Ectodermal cell (in vitro differentiated cells): ENCODE measurements at regions not wholly inside any gene's neighbourhood (a gene's known extent, or its start where the extent isn't known, plus 50 kb on each side); places are given as distances from the start of the nearest gene placed in this dataset.
"Not testable (repeated sequence)": the region's sequence is repeated elsewhere in the genome, so short reads cannot be mapped to it uniquely, and the experiment has no call there.

Experiments
- H3K27ac ChIP-seq: 2 replicates; pipeline ENCODE4 v1.7.0; 2013; ENCODE audit warnings: mild to moderate bottlenecking, low read depth, low read length; ENCODE audit not compliant: insufficient read depth, poor library complexity, severe bottlenecking
- H3K27me3 ChIP-seq: 2 replicates; pipeline ENCODE4 v1.7.0; 2013; ENCODE audit warnings: mild to moderate bottlenecking, low read length; ENCODE audit not compliant: insufficient read depth, control insufficient read depth, poor library complexity, severe bottlenecking
- H3K36me3 ChIP-seq: one replicate; pipeline ENCODE4 v1.7.0; 2013; ENCODE audit warnings: low read length; ENCODE audit not compliant: control insufficient read depth, insufficient read depth
- H3K4me1 ChIP-seq: one replicate; pipeline ENCODE4 v1.7.0; 2013; ENCODE audit warnings: low read length; ENCODE audit not compliant: control insufficient read depth, insufficient read depth
- H3K4me3 ChIP-seq: 2 replicates; pipeline ENCODE4 v1.7.0; 2013; ENCODE audit warnings: low read depth, low read length, control low read depth; ENCODE audit not compliant: insufficient read depth
- H3K9me3 ChIP-seq: 2 replicates; pipeline ENCODE4 v1.7.0; 2013; ENCODE audit warnings: mild to moderate bottlenecking, low read length, moderate library complexity; ENCODE audit not compliant: control insufficient read depth
- WGBS, 2 experiments: methylation state at CpG; one replicate each; pipeline ENCODE4 v1.1.7; 2013; ENCODE audit warnings: missing lambda C conversion rate in 2 of 2; 5-methylcytosine and 5-hydroxymethylcytosine counted together

DNA sequence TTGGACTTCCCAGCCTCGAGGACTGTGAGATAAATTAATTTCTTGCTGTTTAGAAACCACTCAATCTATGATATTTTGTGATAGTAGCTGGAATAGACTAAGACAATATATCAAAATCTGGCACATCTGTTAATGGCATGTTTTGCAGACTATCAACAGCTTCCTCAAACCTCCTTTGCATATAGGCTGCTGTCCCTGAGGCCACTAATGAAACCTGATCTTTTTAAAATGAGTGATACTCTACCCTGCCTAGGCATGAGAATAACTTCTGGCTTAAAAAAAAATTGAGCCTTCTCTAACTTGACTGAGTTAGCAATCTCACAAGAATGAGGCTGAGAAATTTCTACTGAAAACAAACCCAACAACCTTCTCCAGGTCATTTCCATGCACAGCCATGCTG lies 176.0 kb upstream of the CRBN start:
- no peaks in the 10 kb centered on the region for H3K4me1 ChIP-seq
- no peak overlapping the region for H3K27ac ChIP-seq
- no peaks in the 10 kb centered on the region for H3K9me3 ChIP-seq
- H3K4me3 ChIP-seq = no peak overlapping the region
- no peaks in the 10 kb centered on the region for H3K27me3 ChIP-seq
- 78 to 88% methylated on average over 1 of the region's 1 CpG for WGBS, 2 experiments
- no peaks in the 10 kb centered on the region for H3K36me3 ChIP-seq

DNA sequence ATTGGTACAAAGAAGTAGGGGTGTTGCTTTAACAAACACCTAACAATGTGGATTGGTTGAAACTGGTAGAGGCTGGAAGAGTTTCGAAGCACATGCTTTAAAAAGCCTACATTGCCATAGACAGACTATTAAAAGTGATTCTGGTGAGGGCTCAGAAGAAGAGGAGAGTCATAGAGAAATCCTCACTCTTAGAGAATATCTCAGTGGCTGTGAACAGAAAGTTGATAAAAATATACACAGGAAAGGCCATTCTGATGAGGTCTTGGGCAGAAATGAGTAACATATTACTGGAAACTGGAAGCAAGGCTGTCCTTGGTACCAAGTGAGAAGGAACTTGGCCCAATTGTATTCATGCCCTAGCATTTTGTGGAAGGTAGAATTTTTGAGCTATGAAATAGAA lies 173.7 kb upstream of the CRBN start:
- 85 to 100% methylated on average over 1 of the region's 1 CpG for WGBS, 2 experiments
- H3K9me3 ChIP-seq = no peaks in the 10 kb centered on the region

GRCh38 chr3:3351226-3351625 lies 171.7 kb upstream of the CRBN start:
- Histone ChIP-seq H3K9me3 (no peaks in the 10 kb centered on the region), H3K27me3 (no peaks in the 10 kb centered on the region), H3K36me3 (no peaks in the 10 kb centered on the region), H3K4me3 (no peak overlapping the region), H3K4me1 (no peaks in the 10 kb centered on the region), H3K27ac (no peak overlapping the region)
- 88 to 93% methylated on average over 2 to 3 of the region's 3 CpGs for WGBS, 2 experiments

More for the DNA sequence above, 173.7 kb upstream of the CRBN start:
- Histone ChIP-seq H3K4me1 (no peaks in the 10 kb centered on the region), H3K27ac (no peak overlapping the region), H3K4me3 (no peak overlapping the region), H3K36me3 (no peaks in the 10 kb centered on the region), H3K27me3 (no peaks in the 10 kb centered on the region)

- not testable (repeated sequence) for H3K4me3 ChIP-seq, H3K36me3 ChIP-seq, H3K9me3 ChIP-seq, H3K27ac ChIP-seq, H3K27me3 ChIP-seq, H3K4me1 ChIP-seq
- 81 to 87% methylated on average over 2 of the region's 2 CpGs for WGBS, 2 experiments
Observed at GRCh38 chr3:3347056-3347455, 167.6 kb upstream of the CRBN start.

GRCh38 chr3:3346556-3346955 lies 167.1 kb upstream of the CRBN start:
- 95 to 96% methylated on average over 2 of the region's 2 CpGs for WGBS, 2 experiments
- H3K9me3 ChIP-seq = no peaks in the 10 kb centered on the region
- H3K4me1 ChIP-seq = peaks cover 4% of the 10 kb centered on the region
- no peak overlapping the region for H3K27ac ChIP-seq
- no peak overlapping the region for H3K4me3 ChIP-seq
- no peaks in the 10 kb centered on the region for H3K27me3 ChIP-seq
- no peaks in the 10 kb centered on the region for H3K36me3 ChIP-seq

GRCh38 chr3:3342141-3342540 lies 162.7 kb upstream of the CRBN start:
- no peaks in the 10 kb centered on the region for H3K9me3 ChIP-seq
- 100% methylated on average over 1 of the region's 2 CpGs for WGBS, 2 experiments
- no peaks in the 10 kb centered on the region for H3K27me3 ChIP-seq
- H3K4me1 ChIP-seq = peaks cover 4% of the 10 kb centered on the region
- no peaks in the 10 kb centered on the region for H3K36me3 ChIP-seq
- H3K4me3 ChIP-seq = no peak overlapping the region
- H3K27ac ChIP-seq = no peak overlapping the region

GRCh38 chr3:3340965-3341895 lies 161.7 kb upstream of the CRBN start:
- H3K27ac ChIP-seq = no peak overlapping the region
- WGBS, 2 experiments = 80 to 94% methylated on average over 6 of the region's 6 CpGs
- no peaks in the 10 kb centered on the region for H3K36me3 ChIP-seq
- H3K9me3 ChIP-seq = no peaks in the 10 kb centered on the region
- no peaks in the 10 kb centered on the region for H3K27me3 ChIP-seq
- H3K4me3 ChIP-seq = no peak overlapping the region
- peaks cover 4% of the 10 kb centered on the region for H3K4me1 ChIP-seq

DNA sequence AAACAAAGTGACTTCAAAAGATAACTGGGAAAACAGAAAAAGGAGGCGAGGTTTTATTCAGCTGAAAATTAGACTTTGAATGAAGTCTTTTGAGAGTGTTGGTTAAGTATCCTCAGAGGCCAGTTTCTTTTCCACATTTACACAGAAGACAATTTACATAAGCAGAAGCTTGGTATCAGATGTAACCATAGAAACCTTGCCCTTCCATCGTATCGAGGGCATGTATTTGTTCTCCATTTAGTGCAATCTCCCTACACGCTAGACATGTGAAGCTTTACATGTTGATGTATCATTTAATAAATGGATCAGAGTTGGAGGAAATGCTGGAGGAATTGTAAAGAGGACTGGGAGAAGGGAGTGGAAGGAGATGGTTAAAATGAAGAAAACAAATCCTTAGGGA lies 161.0 kb upstream of the CRBN start:
- Histone ChIP-seq H3K36me3 (no peaks in the 10 kb centered on the region), H3K9me3 (no peaks in the 10 kb centered on the region), H3K27me3 (no peaks in the 10 kb centered on the region), H3K27ac (no peak overlapping the region), H3K4me3 (no peak overlapping the region), H3K4me1 (peaks cover 4% of the 10 kb centered on the region)
- WGBS, 2 experiments = 90 to 94% methylated on average over 4 of the region's 4 CpGs

DNA sequence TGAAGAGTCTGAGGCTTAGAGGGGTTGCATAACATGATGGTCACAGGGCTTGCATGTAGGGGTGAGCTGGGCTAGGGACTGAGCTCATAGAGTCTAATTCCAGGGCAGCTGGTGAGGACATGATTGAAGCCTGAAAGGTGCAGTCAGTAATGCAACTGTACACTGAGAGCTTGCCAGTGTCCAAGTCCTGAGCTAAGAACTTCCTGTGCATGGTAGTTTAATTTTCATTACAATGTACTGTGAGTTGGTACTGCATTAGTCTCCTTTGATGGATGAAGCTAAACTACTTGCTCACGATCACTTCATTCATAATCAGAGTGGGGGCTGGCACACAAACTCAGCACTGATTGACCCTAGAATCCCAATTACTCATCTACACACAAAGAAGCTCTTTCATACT lies 156.4 kb upstream of the CRBN start:
- Histone ChIP-seq H3K27ac (no peak overlapping the region), H3K27me3 (no peaks in the 10 kb centered on the region)

DNA sequence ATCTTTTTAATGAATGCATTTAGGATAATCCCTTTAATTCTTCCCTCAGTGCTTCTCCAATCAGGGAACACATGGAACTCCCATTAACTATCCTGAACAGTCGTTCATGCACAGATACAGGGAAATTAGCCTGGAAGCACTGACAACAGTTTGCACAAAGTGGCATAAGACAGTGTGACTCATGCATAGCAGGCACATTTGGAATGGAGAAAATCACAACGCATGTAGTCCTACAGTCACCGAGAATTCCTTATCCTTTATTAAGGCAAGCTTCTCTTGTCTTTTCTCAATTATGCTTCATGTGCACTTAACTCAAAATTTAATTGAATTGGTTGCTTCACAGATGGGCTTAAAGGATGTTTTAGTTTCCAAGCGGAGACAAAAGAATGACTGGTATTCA lies 155.0 kb upstream of the CRBN start:
- no peaks in the 10 kb centered on the region for H3K27me3 ChIP-seq
- H3K4me1 ChIP-seq = no peaks in the 10 kb centered on the region
- no peaks in the 10 kb centered on the region for H3K9me3 ChIP-seq
- WGBS, 2 experiments = 85 to 88% methylated on average over 4 of the region's 4 CpGs
- H3K27ac ChIP-seq = no peak overlapping the region
- H3K36me3 ChIP-seq = no peaks in the 10 kb centered on the region
- no peak overlapping the region for H3K4me3 ChIP-seq

More for the DNA sequence above, 156.4 kb upstream of the CRBN start:
- H3K4me1 ChIP-seq = no peaks in the 10 kb centered on the region
- no peaks in the 10 kb centered on the region for H3K9me3 ChIP-seq
- H3K36me3 ChIP-seq = no peaks in the 10 kb centered on the region
- WGBS, 2 experiments = 94% methylated on average over 1 of the region's 1 CpG; no CpG with 5 or more reads in 1 of the 2 experiments
- no peak overlapping the region for H3K4me3 ChIP-seq
